HEK293T (cell line): ENCODE measurements at regions not wholly inside any gene's neighbourhood (a gene's known extent, or its start where the extent isn't known, plus 50 kb on each side); places are given as distances from the start of the nearest gene placed in this dataset.

Source experiments
- ARNT ChIP-seq: fragments of 450-650 bp; IDR thresholded peaks from 2 replicates; pipeline ENCODE4 v1.6.1; 2017; ENCODE audit warnings: mild to moderate bottlenecking
- BHLHE40 ChIP-seq: fragments of 450-650 bp; IDR thresholded peaks from 2 replicates; pipeline ENCODE4 v1.6.1; 2016; ENCODE audit warnings: mild to moderate bottlenecking, moderate library complexity, borderline replicate concordance
- ELF4 ChIP-seq: fragments of 450-650 bp; IDR thresholded peaks from 2 replicates; pipeline ENCODE4 v1.6.1; 2017; ENCODE audit warnings: antibody characterized with exemption
- FOXA1 ChIP-seq: fragments of 450-650 bp; IDR thresholded peaks from 2 replicates; pipeline ENCODE4 v1.6.1; 2016; ENCODE audit warnings: mild to moderate bottlenecking
- FOXM1 ChIP-seq: fragments of 450-650 bp; IDR thresholded peaks from 2 replicates; pipeline ENCODE4 v1.6.1; 2017; ENCODE audit warnings: mild to moderate bottlenecking, borderline replicate concordance
- NFRKB ChIP-seq: fragments of 450-650 bp; IDR thresholded peaks from 2 replicates; pipeline ENCODE4 v1.6.1; 2016; ENCODE audit warnings: mild to moderate bottlenecking, moderate library complexity
- SP1 ChIP-seq: fragments of 450-650 bp; IDR thresholded peaks from 2 replicates; pipeline ENCODE4 v1.6.1; 2017
- SUZ12 ChIP-seq: fragments of 450-650 bp; IDR thresholded peaks from 2 replicates; pipeline ENCODE4 v1.6.1; 2016; ENCODE audit warnings: mild to moderate bottlenecking
- TARDBP ChIP-seq: fragments of 450-650 bp; IDR thresholded peaks from 2 replicates; pipeline ENCODE4 v1.6.1; 2016
- ZNF384 ChIP-seq: fragments of 450-650 bp; IDR thresholded peaks from 2 replicates; pipeline ENCODE4 v1.6.1; 2016
- TF ChIP-seq, protein P1 (sequence below): fragments of 450-650 bp; IDR thresholded peaks from 2 replicates; pipeline ENCODE4 v1.6.1; 2016

GRCh38 chr10:64394744-64395143, 873.5 kb downstream of the REEP3 start:
- TF ChIP-seq ARNT (no peak), FOXA1 (no peak), ELF4 (no peak), ZNF384 (no peak), FOXM1 (no peak), SP1 (no peak), SUZ12 (no peak), TARDBP (no peak), NFRKB (no peak), BHLHE40 (no peak)
- TF ChIP-seq, protein P1, sequence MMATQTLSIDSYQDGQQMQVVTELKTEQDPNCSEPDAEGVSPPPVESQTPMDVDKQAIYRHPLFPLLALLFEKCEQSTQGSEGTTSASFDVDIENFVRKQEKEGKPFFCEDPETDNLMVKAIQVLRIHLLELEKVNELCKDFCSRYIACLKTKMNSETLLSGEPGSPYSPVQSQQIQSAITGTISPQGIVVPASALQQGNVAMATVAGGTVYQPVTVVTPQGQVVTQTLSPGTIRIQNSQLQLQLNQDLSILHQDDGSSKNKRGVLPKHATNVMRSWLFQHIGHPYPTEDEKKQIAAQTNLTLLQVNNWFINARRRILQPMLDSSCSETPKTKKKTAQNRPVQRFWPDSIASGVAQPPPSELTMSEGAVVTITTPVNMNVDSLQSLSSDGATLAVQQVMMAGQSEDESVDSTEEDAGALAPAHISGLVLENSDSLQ = no peak
